Stimulated activated naive CD8-positive, alpha-beta T cell treated with anti-CD3 and anti-CD28 coated beads, Interleukin-15, Interleukin-2, amounts not matched to agents 100 U/mL and 50 U/mL, for 24 hours (primary cell): ENCODE measurements at regions not wholly inside any gene's neighbourhood (a gene's known extent, or its start where the extent isn't known, plus 50 kb on each side); places are given as distances from the start of the nearest gene placed in this dataset.

Experiments
- ATAC-seq: fragments of 150-1000 bp; cut with Tn5 transposase; one replicate; pipeline ENCODE4 v1.10.0; 2021
- DNase-seq: peaks from one replicate; pipeline ENCODE4 v3.0.0; 2021

GRCh38 chr15:97703400-97703799, 257.1 kb upstream of the ARRDC4 start:
- ATAC-seq = no peak
- no peak for DNase-seq

DNA sequence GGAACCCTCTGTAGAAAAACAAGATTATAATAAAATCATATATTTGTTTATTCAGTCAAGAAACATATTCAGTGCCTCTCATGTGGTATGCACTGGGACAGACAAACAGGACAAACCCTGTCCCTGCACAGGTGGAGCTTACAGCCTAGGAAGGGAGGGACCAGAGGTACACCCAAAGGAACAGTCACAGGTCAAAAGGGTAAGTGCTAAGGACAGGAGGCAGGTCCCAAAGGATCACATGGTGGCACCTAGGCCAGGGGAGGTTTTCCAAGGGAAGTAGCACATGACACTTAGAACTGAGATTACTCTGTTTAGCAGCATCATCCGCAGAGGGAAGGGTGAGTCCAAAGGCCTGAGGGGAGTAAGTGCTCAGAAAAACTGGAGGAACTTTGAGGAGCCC, 254.4 kb upstream of the ARRDC4 start:
- no peak for DNase-seq
- no peak for ATAC-seq

- ATAC-seq = no peak
- no peak for DNase-seq
Measured at GRCh38 chr15:97708252-97708651, 252.3 kb upstream of the ARRDC4 start.

- ATAC-seq (no peak), DNase-seq (no peak)
Measured at GRCh38 chr15:97712530-97712929, 248.0 kb upstream of the ARRDC4 start.

DNA sequence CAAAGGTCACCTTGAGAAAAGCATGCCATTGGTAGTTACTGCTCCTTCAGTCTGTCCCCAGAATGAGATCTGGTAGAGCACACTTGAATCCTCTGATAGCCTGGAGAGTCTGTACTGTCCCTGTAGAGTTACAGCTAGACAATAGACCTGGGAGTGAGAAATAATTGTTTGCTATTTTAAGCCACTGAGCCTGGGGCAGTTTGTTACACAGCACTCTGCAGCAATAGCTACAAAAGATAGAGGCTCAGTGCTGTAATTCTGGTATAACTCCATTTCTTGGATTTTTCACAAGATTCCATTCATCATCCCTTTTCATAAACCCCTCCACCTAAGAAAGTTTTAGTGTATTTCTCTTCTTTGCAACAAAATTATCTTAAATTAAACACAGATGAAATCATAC, 242.7 kb upstream of the ARRDC4 start:
- DNase-seq (no peak), ATAC-seq (no peak)

DNA sequence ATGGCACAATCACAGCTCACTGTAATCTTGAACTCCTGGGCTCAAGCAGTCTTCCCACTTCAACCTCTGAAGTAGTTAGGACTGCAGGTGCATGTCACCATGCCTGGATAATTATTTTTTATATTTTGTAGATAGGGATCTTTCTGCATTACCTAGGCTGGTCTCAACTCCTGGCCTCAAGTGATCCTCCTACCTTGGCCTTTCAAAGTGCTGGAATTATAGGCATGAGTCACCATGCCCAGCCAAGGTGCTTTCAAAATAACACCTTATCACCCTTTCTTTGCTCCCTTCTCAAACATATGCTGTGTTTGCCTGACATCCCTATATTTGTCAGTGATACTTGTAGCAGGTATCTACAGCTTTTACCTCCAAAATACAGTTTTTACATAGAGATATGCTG, 242.0 kb upstream of the ARRDC4 start:
- ATAC-seq = no peak
- no peak for DNase-seq

- no peak for ATAC-seq
Measured at GRCh38 chr15:97728791-97729190, 231.7 kb upstream of the ARRDC4 start.

GRCh38 chr15:97729270-97729669, 231.2 kb upstream of the ARRDC4 start:
- DNase-seq (no peak), ATAC-seq (no peak)

More at GRCh38 chr15:97728791-97729190, 231.7 kb upstream of the ARRDC4 start:
- no peak for DNase-seq

- DNase-seq (no peak), ATAC-seq (no peak)
Measured at GRCh38 chr15:97730315-97730714, 230.2 kb upstream of the ARRDC4 start.

DNA sequence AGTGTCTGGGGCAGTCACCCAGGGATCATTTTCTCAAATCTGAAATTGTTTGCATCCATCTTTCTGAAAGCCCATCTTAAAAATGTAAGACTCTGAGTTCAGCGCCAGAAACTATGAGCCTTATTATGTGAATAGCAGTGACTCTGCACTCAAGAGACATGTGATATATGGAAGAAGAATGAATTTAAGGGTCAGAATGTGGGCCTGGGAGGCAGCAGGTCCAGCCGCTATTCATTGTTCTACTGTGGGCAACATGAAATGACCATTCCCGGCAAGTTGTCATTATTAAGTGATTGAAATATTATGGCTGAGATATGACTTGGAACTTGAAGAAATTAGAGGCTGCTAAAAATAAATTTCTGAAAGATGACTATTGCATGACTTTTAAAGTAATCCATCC, 228.6 kb upstream of the ARRDC4 start:
- DNase-seq (no peak), ATAC-seq (no peak)

- ATAC-seq (no peak), DNase-seq (no peak)
Measured at GRCh38 chr15:97733373-97733772, 227.1 kb upstream of the ARRDC4 start.

DNA sequence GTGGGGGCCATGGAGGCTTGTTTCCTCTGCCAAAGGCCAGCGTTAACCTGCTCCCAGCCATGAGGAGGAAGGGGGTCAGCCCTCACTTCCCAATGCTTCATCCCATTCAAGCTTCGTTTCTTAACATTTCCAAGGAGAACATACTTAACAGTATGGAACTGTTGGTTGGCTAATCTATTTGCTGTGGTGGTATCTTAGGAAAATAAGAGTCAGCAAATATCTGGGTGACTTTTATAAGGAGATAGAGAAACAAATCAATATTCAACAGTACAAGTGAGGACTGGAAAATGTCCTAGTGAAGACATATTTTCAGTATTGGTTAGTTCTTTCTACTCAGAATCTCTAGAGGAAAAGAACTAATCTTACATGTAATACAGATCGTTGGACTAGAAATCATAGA, 223.8 kb upstream of the ARRDC4 start:
- no peak for ATAC-seq

DNA sequence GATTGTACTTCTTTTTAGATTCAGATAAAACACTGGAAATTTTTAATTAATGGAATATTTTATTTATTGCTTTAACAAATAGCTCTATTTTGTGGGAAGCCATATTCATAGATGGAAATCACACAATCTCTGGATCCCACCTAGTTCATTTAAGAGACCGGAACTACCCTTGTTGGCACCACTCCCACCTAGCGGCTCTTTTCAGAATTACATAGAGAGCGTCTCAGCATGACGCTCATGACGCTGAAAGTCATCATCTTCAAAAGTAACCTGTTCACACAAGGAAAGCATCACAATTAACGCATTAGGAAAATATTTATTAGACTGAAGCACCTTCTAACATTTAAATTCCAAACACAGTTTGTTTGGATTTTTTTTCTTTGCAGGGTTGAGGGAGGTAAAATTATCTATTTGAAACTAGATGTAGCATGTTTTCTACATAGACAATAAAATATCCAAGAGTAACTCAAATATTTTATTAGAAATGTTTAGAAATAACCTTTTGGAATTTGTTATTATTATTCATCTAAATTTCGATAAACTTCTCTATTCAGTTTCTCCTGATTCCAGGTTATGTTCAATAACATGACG, 214.9 kb upstream of the ARRDC4 start:
- DNase-seq = peak; percentile 30
- ATAC-seq = no peak

More for the DNA sequence above, 223.8 kb upstream of the ARRDC4 start:
- no peak for DNase-seq

- DNase-seq (no peak), ATAC-seq (no peak)
Measured at GRCh38 chr15:97747342-97747741, 213.2 kb upstream of the ARRDC4 start.

DNA sequence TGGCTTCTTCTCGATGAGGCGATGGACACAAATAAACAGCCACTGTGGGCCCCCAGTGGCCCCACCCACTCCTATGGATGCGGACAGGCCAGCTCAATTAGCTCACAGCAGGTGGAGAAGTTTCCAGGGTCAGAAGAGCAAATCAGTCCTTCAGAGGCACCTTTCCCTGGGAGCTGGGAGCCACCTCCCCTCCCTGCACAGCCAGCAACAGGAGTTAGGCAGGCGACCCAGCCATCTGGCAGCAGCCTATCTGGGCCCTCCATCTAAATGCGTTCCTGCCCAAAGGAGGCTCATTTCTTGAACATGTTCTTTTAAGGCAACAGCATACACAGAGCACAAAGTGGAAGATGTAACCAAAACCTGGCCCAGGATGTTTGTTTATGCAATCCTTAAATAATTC, 211.9 kb upstream of the ARRDC4 start:
- DNase-seq = no peak
- no peak for ATAC-seq

DNA sequence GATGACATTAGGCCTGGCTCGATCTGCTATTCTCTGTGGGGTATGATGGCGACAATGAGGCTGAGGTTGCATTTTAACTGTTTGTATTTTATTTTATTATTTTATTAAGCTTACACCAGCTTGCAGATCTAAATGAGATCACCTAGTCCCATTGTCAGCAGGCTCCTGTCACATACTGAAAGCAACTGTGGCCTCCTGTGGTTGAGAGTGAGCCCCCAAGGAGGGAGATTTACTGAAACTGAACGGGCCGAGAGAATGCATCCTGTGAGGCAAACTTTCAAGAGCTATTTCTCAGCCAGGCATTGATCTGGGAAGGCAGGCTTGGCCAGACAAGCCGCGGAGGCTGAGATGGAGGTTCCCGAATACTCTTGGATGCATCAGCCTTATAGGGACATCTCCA, 210.4 kb upstream of the ARRDC4 start:
- ATAC-seq (no peak), DNase-seq (no peak)

DNA sequence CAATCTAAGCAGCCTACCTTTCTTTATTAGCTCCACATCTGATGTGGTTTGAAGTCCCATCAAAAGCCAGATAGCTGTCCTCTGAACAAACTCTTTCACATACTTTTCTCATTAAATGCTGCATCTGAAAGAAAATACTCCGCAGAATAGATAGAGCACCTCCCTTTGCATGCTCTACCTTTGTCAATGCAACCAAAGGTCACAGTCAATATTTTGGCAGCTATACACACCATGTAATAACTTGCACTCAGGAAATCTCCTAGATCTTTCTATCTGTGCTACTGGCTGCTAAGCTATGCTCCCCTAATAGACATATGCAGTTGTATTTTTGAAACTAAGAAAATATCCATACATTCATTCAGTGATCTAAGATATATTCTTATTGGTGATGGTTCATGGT, 204.8 kb upstream of the ARRDC4 start:
- ATAC-seq = no peak
- DNase-seq = no peak

DNA sequence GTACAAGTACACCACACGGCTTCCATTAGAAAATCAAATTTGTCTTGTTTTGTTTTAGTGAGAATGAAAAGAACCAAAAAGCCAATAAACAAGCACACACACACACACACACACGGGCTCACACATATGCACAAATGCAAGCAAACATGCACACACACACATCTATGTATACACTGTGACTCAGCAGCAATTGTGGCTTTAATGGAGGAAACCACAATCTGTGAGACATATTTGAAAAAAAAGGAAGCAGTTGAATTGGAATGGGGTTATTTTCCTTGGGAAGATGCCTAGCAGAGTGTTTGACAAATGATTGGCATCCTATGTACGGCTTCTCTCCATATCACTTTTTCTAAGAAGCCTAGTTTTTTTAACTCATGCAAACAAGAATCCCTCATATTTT, 201.1 kb upstream of the ARRDC4 start:
- no peak for DNase-seq
- ATAC-seq = no peak

DNA sequence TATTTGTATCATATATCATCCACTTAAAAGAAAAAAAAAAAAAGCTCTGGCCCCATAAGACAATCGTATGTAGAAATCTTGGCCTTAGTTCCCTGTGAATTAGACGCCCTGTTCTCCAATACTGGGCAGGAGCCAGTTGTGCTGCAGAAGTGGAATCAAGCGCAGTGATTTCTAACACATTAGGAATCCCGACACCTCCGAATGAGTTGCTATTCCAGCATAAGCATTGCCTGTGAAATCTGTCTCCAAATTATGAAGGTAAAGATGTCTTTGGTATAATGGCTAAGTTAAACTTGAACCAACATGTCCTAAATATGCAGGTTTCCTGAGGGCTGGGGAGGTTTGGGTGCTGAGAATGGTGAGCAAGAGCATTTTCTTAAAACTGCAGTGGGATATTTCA, 199.4 kb upstream of the ARRDC4 start:
- ATAC-seq = no peak
- no peak for DNase-seq

DNA sequence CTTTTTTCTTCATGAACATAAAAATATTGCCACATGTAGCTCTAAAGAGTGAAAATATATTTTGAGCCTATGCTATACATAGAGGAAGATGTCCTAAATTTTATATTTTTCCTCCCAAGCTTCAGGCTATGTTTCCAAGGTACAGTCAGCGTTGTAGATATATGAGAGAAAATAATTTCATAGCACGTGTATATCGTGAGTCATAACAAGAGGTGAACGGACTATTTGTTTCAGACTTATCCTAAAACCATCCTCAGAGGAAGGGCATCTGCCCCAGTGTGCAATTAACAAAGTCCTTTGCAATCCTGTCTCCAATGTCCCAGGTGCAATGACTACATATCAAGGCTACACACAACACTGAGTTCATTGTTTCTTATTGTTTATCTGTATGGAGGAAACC, 177.3 kb upstream of the ARRDC4 start:
- DNase-seq (no peak), ATAC-seq (no peak)

DNA sequence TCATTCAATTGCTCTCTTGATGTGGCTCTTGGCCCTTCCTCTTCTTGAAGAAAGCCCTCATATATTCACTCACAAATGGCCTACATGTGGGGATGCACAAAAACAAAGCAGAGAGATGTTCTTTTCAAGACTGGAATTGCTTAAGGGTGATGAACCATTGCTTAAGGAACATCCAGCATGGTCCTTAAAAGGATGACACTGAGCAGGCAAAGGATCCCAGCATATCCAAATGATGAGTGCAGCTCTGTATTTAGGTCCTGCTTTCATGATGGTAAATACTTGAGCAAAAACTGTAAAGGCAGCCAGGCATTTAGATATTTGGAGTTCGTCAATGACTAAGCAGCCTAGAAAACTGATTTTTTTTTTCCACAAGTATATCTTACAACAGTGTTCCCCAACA, 173.8 kb upstream of the ARRDC4 start:
- DNase-seq (no peak), ATAC-seq (no peak)

- no peak for ATAC-seq
Measured at GRCh38 chr15:97790180-97790579, 170.3 kb upstream of the ARRDC4 start.

GRCh38 chr15:97791824-97792792, 168.4 kb upstream of the ARRDC4 start:
- ATAC-seq (no peak), DNase-seq (no peak)

More at GRCh38 chr15:97790180-97790579, 170.3 kb upstream of the ARRDC4 start:
- no peak for DNase-seq

DNA sequence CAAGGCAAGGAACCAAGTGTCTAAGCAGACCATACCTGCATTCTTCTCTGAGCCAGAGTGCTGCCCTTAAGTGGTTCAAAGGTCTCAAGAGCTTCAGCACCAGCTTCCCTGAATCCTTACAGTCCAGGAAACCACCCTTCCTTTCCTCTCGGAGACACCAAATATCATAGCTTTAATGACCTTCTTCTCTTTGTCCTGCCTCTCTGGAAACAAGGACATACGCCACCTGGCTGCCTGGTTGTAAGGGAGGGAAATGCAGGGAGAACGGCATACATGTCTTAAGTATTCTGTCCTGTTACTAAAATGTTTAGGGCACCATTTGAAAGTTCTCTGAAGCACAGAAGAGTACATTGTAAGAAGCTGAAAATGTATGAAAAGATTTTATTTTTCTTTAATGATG, 155.6 kb upstream of the ARRDC4 start:
- ATAC-seq (no peak), DNase-seq (no peak)
